ENCODE measurements at regions not wholly inside any gene's neighbourhood (a gene's known extent, or its start where the extent isn't known, plus 50 kb on each side); places are given as distances from the start of the nearest gene placed in this dataset.

DNA sequence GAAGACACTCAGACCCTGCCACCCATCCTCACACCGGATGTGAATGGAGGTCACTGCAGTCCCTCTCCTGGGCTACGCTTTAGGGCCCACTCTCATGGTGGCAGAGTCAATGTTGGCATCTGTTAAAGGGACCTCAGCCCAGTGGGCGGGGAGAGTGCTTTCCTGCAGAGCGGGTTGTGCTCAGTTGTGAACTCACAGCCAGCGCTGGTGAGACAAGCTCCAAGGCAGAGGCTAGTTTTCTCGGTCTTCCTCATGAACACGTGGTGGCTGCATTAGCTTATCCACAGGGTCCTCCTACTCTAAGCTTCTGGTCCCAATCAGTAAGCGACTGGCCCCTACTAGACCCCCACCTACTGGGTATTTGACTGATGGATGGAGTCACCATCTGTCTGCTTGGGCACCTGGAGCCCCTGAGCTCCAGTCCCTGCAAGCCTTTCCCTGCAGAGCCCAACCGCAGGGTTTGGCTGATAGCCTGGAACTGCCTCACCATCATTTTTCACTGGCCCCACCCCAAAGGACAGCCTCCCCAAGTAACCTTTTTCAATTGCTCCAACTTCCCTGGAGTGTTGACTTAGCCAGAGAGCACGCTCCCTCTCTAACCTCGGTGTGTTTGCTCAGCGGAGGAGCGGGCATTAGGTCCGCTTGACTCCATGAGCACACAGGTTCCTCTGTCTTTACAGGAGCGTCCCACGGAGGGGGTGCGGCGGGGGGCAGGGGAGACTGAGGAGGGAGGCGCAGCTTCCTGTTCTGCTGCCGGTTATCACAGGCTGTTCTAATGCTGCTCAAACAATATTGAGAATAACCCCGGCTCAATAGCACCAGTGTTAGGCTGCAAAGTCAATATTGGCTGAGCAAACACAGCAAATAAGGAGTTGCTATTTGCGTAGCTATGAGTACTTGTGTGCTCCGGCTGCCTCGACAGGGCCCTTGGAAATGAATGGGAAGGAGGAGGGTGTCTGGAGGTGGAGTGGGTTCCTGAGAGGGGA, 141.7 kb downstream of the RPLP1 start:
- H3K27me3 ChIP-seq (ENCODE audit: control insufficient read depth, insufficient read depth, low read length), result peaks cover 64% of the 10 kb centered on the region
- no peak overlapping the region for H4K8ac ChIP-seq (ENCODE audit: low read depth in 2 of 2, low read length in 2 of 2)
- no peak overlapping the region for H3K4ac ChIP-seq (ENCODE audit: low read depth, low read length)
- no peak overlapping the region for H3K4me3 ChIP-seq (ENCODE audit: insufficient read depth, low read depth, low read length)
- in situ Hi-C loops (cut with MboI; ENCODE audit: low sequenced_read_pairs) (no loop called here), dilution Hi-C loops (cut with HindIII; ENCODE audit: low sequenced_read_pairs, unreplicated experiment) (no loop called here), intact Hi-C loops (cut with micrococcal nuclease) (no loop called here)
- H3K4me1 ChIP-seq (ENCODE audit: control insufficient read depth, insufficient read depth, low read length), result no peaks in the 10 kb centered on the region; the same call in 1 of the 2 replicates
- H4K91ac ChIP-seq (ENCODE audit: insufficient read depth, low read depth, low read length), result no peak overlapping the region
- 47% methylated on average over 3 of the region's 24 CpGs; no CpG with 5 or more reads in 1 of the 2 experiments for WGBS, 2 experiments (ENCODE audit: extremely low coverage in 2 of 2, insufficient read length in 1 of 2)
- H3K56ac ChIP-seq (ENCODE audit: extremely low read depth, insufficient read depth, low read length), result no peak overlapping the region
- H3K27ac ChIP-seq (ENCODE audit: insufficient read depth, low read length), result no peak overlapping the region
- ChIA-PET CTCF (no interaction called here), POLR2A (ENCODE audit: unreplicated experiment) (no interaction called here)
- no peak overlapping the region for H2BK120ac ChIP-seq (ENCODE audit: low read depth, low read length)
- no peaks in the 10 kb centered on the region for H3K79me1 ChIP-seq (ENCODE audit: low read depth in 1 of 2, low read length in 2 of 2)
- no peak overlapping the region for H3K18ac ChIP-seq (ENCODE audit: low read depth, low read length)
- TF ChIP-seq, protein P1, sequence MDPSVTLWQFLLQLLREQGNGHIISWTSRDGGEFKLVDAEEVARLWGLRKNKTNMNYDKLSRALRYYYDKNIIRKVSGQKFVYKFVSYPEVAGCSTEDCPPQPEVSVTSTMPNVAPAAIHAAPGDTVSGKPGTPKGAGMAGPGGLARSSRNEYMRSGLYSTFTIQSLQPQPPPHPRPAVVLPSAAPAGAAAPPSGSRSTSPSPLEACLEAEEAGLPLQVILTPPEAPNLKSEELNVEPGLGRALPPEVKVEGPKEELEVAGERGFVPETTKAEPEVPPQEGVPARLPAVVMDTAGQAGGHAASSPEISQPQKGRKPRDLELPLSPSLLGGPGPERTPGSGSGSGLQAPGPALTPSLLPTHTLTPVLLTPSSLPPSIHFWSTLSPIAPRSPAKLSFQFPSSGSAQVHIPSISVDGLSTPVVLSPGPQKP (IDR thresholded peaks at IDR 0.05; ENCODE audit: borderline replicate concordance, low read depth, low read length), result no peak
- TF ChIP-seq MXI1 (IDR thresholded peaks at IDR 0.05; ENCODE audit: borderline replicate concordance, low read depth, low read length), result no peak
- TF ChIP-seq CEBPB (IDR thresholded peaks at IDR 0.05; ENCODE audit: low read depth, low read length), result no peak
- no peak for TF ChIP-seq FOS (IDR thresholded peaks at IDR 0.05; ENCODE audit: low read depth, low read length)
- TF ChIP-seq RAD21 (IDR thresholded peaks at IDR 0.05; ENCODE audit: low read length), result no peak
- TF ChIP-seq SMC3 (IDR thresholded peaks at IDR 0.05; ENCODE audit: low read depth, low read length), result no peak
- TF ChIP-seq CHD1 (IDR thresholded peaks at IDR 0.05; ENCODE audit: low read depth, low read length), result no peak
- TF ChIP-seq BHLHE40 (IDR thresholded peaks at IDR 0.05; ENCODE audit: low read depth, low read length), result no peak
- no peak for TF ChIP-seq RCOR1 (IDR thresholded peaks at IDR 0.05; ENCODE audit: insufficient replicate concordance, low read length)
- TF ChIP-seq POLR2A (IDR thresholded peaks at IDR 0.05; ENCODE audit: low read depth, low read length), result no peak
- no peak for TF ChIP-seq NFE2L2 (IDR thresholded peaks at IDR 0.05; ENCODE audit: low read depth, low read length)
- TF ChIP-seq, protein P2, sequence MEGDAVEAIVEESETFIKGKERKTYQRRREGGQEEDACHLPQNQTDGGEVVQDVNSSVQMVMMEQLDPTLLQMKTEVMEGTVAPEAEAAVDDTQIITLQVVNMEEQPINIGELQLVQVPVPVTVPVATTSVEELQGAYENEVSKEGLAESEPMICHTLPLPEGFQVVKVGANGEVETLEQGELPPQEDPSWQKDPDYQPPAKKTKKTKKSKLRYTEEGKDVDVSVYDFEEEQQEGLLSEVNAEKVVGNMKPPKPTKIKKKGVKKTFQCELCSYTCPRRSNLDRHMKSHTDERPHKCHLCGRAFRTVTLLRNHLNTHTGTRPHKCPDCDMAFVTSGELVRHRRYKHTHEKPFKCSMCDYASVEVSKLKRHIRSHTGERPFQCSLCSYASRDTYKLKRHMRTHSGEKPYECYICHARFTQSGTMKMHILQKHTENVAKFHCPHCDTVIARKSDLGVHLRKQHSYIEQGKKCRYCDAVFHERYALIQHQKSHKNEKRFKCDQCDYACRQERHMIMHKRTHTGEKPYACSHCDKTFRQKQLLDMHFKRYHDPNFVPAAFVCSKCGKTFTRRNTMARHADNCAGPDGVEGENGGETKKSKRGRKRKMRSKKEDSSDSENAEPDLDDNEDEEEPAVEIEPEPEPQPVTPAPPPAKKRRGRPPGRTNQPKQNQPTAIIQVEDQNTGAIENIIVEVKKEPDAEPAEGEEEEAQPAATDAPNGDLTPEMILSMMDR (conservative IDR thresholded peaks at IDR 0.05; ENCODE audit: low read depth, low read length), result no peak
- TF ChIP-seq MAFK (IDR thresholded peaks at IDR 0.05; ENCODE audit: low read depth, low read length), result no peak
- TF ChIP-seq, protein P3, sequence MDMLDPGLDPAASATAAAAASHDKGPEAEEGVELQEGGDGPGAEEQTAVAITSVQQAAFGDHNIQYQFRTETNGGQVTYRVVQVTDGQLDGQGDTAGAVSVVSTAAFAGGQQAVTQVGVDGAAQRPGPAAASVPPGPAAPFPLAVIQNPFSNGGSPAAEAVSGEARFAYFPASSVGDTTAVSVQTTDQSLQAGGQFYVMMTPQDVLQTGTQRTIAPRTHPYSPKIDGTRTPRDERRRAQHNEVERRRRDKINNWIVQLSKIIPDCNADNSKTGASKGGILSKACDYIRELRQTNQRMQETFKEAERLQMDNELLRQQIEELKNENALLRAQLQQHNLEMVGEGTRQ (IDR thresholded peaks at IDR 0.05; ENCODE audit: low read depth, low read length), result no peak
- no peak for TF ChIP-seq MAZ (IDR thresholded peaks at IDR 0.05; ENCODE audit: borderline replicate concordance, low read depth, low read length)
- H3K36me3 ChIP-seq (ENCODE audit: control insufficient read depth, insufficient read depth, low read length), result no peaks in the 10 kb centered on the region
- no peaks in the 10 kb centered on the region for H3K9me1 ChIP-seq (ENCODE audit: insufficient read depth, low read length)
- no peak overlapping the region for H3K4me2 ChIP-seq (ENCODE audit: low read depth, low read length)
- no peak overlapping the region for H2BK5ac ChIP-seq (ENCODE audit: low read depth, low read length, poor library complexity, severe bottlenecking)
- no peak overlapping the region for H3K23ac ChIP-seq (ENCODE audit: low read depth, low read length)
- no peak overlapping the region for H4K5ac ChIP-seq (ENCODE audit: low read depth, low read length)
- no peak overlapping the region for H2BK20ac ChIP-seq (ENCODE audit: low read depth, low read length)
- H2AK5ac ChIP-seq (ENCODE audit: low read depth, low read length), result no peak overlapping the region
- H2AFZ ChIP-seq (replicated peaks; ENCODE audit: low read length, poor library complexity), result no peak overlapping the region
- BruUV-seq (replicated peaks), result no TSS peak
- no peak overlapping the region for H3K9ac ChIP-seq (ENCODE audit: low read depth, low read length)
- DNase-seq, result peak; percentile 38
- no peak overlapping the region for H2AK9ac ChIP-seq (replicated peaks; ENCODE audit: low read depth, low read length, poor library complexity)
- no peaks in the 10 kb centered on the region for H4K20me1 ChIP-seq (ENCODE audit: insufficient read depth, low read length)
- H2BK15ac ChIP-seq (ENCODE audit: low read depth, low read length), result no peak overlapping the region
- 0 out of 2 replicates have a peak, but pooled peaks cover 2% of the 10 kb centered on the region for H3K9me3 ChIP-seq (ENCODE audit: control insufficient read depth, insufficient read depth, low read length)
- peak; percentile 64 for ATAC-seq (ENCODE audit: low read depth)
- no peak overlapping the region for H3K14ac ChIP-seq (replicated peaks; ENCODE audit: low read depth, low read length)
